Sigmoid colon (tissue), 4 donors: ENCODE measurements at regions not wholly inside any gene's neighbourhood (a gene's known extent, or its start where the extent isn't known, plus 50 kb on each side); places are given as distances from the start of the nearest gene placed in this dataset.

Experiments
- CTCF ChIP-seq, 4 experiments: fragments of 450-650 bp in 3 of 4; fragments of 200-600 bp in 1 of 4; IDR thresholded peaks; one replicate each; pipeline ENCODE4 v1.5.1; 2016 to 2019; ENCODE audit warnings: antibody characterized with exemption in 4 of 4, mild to moderate bottlenecking in 3 of 4, moderate library complexity in 2 of 4
- EP300 ChIP-seq, 4 donors: sonication (generic); formaldehyde crosslinking; IDR thresholded peaks; one replicate each; pipeline ENCODE4 v1.6.1; 2017; ENCODE audit warnings: antibody characterized with exemption in 4 of 4
- POLR2A ChIP-seq, 2 donors: fragments of 450-650 bp; IDR thresholded peaks; one replicate each; pipeline ENCODE4 v1.6.1; 2016; ENCODE audit warnings: antibody characterized with exemption in 2 of 2, mild to moderate bottlenecking in 2 of 2, moderate library complexity in 2 of 2
- POLR2AphosphoS5 ChIP-seq, 4 donors: sonication (generic); formaldehyde crosslinking; IDR thresholded peaks; one replicate each; pipeline ENCODE4 v1.6.1; 2017; ENCODE audit warnings: antibody characterized with exemption in 4 of 4

GRCh38 chr5:167319243-167319642, 972.2 kb upstream of the WWC1 start:
- no peak for TF ChIP-seq POLR2AphosphoS5 (IDR thresholded peaks at IDR 0.05)
- no peak for TF ChIP-seq CTCF (IDR thresholded peaks at IDR 0.05)
- no peak for TF ChIP-seq EP300 (IDR thresholded peaks at IDR 0.05)
- TF ChIP-seq POLR2A (IDR thresholded peaks at IDR 0.05): no peak
